ENCODE measurements at regions not wholly inside any gene's neighbourhood (a gene's known extent, or its start where the extent isn't known, plus 50 kb on each side); places are given as distances from the start of the nearest gene placed in this dataset.

GRCh38 chr18:24825397-24825796 is 365.0 kb downstream of the HRH4 start:
- TF ChIP-seq CTCF (IDR thresholded peaks at IDR 0.05), result no peak
- no peak for TF ChIP-seq EZH2 (IDR thresholded peaks at IDR 0.05; ENCODE audit: borderline replicate concordance, insufficient read depth, low read depth, low read length, poor library complexity, severe bottlenecking)

All from B cell (primary cell).